Panc1 (cell line): ENCODE measurements at regions not wholly inside any gene's neighbourhood (a gene's known extent, or its start where the extent isn't known, plus 50 kb on each side); places are given as distances from the start of the nearest gene placed in this dataset.

ENCODE experiments used
- ATAC-seq: fragments of 200-7000 bp; cut with Tn5 transposase; 2 replicates; pipeline ENCODE4 v1.9.1; 2020; ENCODE audit warnings: mild to moderate bottlenecking, moderate library complexity
- BruUV-seq: library from RNA; stranded (reverse); fragments of 400-500 nt; replicated peaks from 2 replicates; lab custom pipeline; 2021; lab: Mats Ljungman, UMichigan
- CTCF ChIA-PET: fragments of 300-600 bp; sonication (Branson Sonifier 250); formaldehyde crosslinking; loops from one replicate; lab custom pipeline; 2022; ENCODE audit warnings: antibody characterized with exemption; lab: Charles Lee
- POLR2A ChIA-PET: fragments of 300-600 bp; sonication (Branson Sonifier 250); formaldehyde crosslinking; loops from one replicate; lab custom pipeline; 2022; ENCODE audit warnings: antibody characterized with exemption; lab: Charles Lee
- DNase-seq: peaks from one replicate; pipeline ENCODE4 v3.0.0-alpha.2; 2010; ENCODE audit warnings: low read depth, low spot score
- H3K27ac ChIP-seq: 2 replicates; pipeline ENCODE4 v1.5.1; 2011; ENCODE audit warnings: mild to moderate bottlenecking, low read length, inconsistent platforms
- H3K27me3 ChIP-seq: fragments of 200-500 bp; sonication (Bioruptor generic); 2 replicates; pipeline ENCODE4 v1.6.0; 2014; ENCODE audit warnings: low read length, inconsistent platforms; ENCODE audit not compliant: control insufficient read depth, insufficient read depth
- H3K36me3 ChIP-seq: fragments of 200-500 bp; sonication (Bioruptor generic); 2 replicates; pipeline ENCODE4 v1.5.1; 2014; ENCODE audit warnings: inconsistent platforms, mild to moderate bottlenecking, low read length, moderate library complexity; ENCODE audit not compliant: control insufficient read depth, insufficient read depth
- H3K4me1 ChIP-seq: 2 replicates; pipeline ENCODE4 v1.5.1; 2011; ENCODE audit warnings: inconsistent platforms, mild to moderate bottlenecking, low read length, moderate library complexity; ENCODE audit not compliant: control insufficient read depth, insufficient read depth
- H3K4me3 ChIP-seq, 2 experiments: 2 replicates each; pipeline ENCODE4 v1.5.1; 2011 to 2012; ENCODE audit warnings: low read depth in 2 of 2, low read length in 2 of 2, mild to moderate bottlenecking in 2 of 2, inconsistent platforms in 1 of 2, moderate library complexity in 1 of 2
- H3K9me3 ChIP-seq: fragments of 200-500 bp; sonication (Bioruptor generic); 2 replicates; pipeline ENCODE4 v1.5.1; 2014; ENCODE audit warnings: low read depth, mild to moderate bottlenecking, inconsistent platforms, low read length, moderate library complexity; ENCODE audit not compliant: control insufficient read depth, insufficient read depth
- CTCF ChIP-seq: fragments of 450-650 bp; IDR thresholded peaks from 2 replicates; pipeline ENCODE4 v1.5.1; 2017; ENCODE audit warnings: mild to moderate bottlenecking
- POLR2AphosphoS5 ChIP-seq: IDR thresholded peaks from 2 replicates; pipeline ENCODE4 v1.6.1; 2012; ENCODE audit warnings: mild to moderate bottlenecking, low read depth, low read length, moderate library complexity
- REST ChIP-seq, 2 experiments: IDR thresholded peaks; 2 replicates each; pipeline ENCODE4 v1.6.1; 2011 to 2012; ENCODE audit warnings: low read depth in 2 of 2, control low read depth in 1 of 2, low read length in 1 of 2, mild to moderate bottlenecking in 1 of 2, moderate library complexity in 1 of 2; ENCODE audit not compliant: insufficient read depth in 1 of 2
- SIN3A ChIP-seq: IDR thresholded peaks from 2 replicates; pipeline ENCODE4 v1.6.1; 2012; ENCODE audit warnings: low read depth, mild to moderate bottlenecking, low read length, moderate library complexity, borderline replicate concordance; ENCODE audit not compliant: insufficient read depth
- TCF7L2 ChIP-seq: IDR thresholded peaks from 2 replicates; pipeline ENCODE4 v1.6.1; 2011; ENCODE audit warnings: mild to moderate bottlenecking, low read depth, low read length, inconsistent platforms
- in situ Hi-C: cut with HindIII; loops from 2 replicates; pipeline ENCODE4 v1.10.0; 2016; ENCODE audit warnings: low sequenced_read_pairs, low pct_unique_long_range_greater_than_20kb
- intact Hi-C: fragments of 100-400 bp; cut with micrococcal nuclease; formaldehyde crosslinking; loops from one replicate; pipeline ENCODE4 v1.10.0; 2022; ENCODE audit not compliant: unreplicated experiment

- ChIA-PET POLR2A (no interaction called here), CTCF (no interaction called here)
- Histone ChIP-seq H3K36me3 (no peaks in the 10 kb centered on the region), H3K27ac (no peak overlapping the region), H3K27me3 (no peaks in the 10 kb centered on the region), H3K9me3 (no peaks in the 10 kb centered on the region), H3K4me3 (no peak overlapping the region), H3K4me1 (no peaks in the 10 kb centered on the region)
- in situ Hi-C loops: no loop called here
- no TSS peak for BruUV-seq
- DNase-seq (no peak), ATAC-seq (no peak)
- intact Hi-C loops: no loop called here
- no peak for TF ChIP-seq REST (IDR thresholded peaks at IDR 0.05; ENCODE audit: insufficient read depth in 1 of 2, low read depth in 2 of 2, low read length in 1 of 2)
- no peak for TF ChIP-seq CTCF
- no peak for TF ChIP-seq POLR2AphosphoS5
- no peak for TF ChIP-seq TCF7L2
- TF ChIP-seq SIN3A: no peak
Observed at GRCh38 chr7:108869070-108869469, 299.4 kb downstream of the DNAJB9 start.

- no peak for DNase-seq
- in situ Hi-C loops (no loop called here), intact Hi-C loops (no loop called here)
- BruUV-seq: no TSS peak
- CTCF ChIA-PET: no interaction called here
- ATAC-seq: no peak
- Histone ChIP-seq H3K27ac (no peak overlapping the region), H3K36me3 (no peaks in the 10 kb centered on the region), H3K4me1 (no peaks in the 10 kb centered on the region), H3K4me3 (no peak overlapping the region), H3K9me3 (no peaks in the 10 kb centered on the region), H3K27me3 (no peaks in the 10 kb centered on the region)
- POLR2A ChIA-PET: no interaction called here
- TF ChIP-seq CTCF: peak; percentile 40
- no peak for TF ChIP-seq TCF7L2
Observed at GRCh38 chr7:108875139-108875538, 305.5 kb downstream of the DNAJB9 start.
